ENCODE measurements at regions not wholly inside any gene's neighbourhood (a gene's known extent, or its start where the extent isn't known, plus 50 kb on each side); places are given as distances from the start of the nearest gene placed in this dataset.

GRCh38 chr5:74342182-74342581 is 298.3 kb downstream of the ENC1 start:
- H3K9me3 ChIP-seq (ENCODE audit: control insufficient read depth in 2 of 2, insufficient read depth in 1 of 2, low read depth in 1 of 2, low read length in 1 of 2): no peaks in the 10 kb centered on the region
- no peaks in the 10 kb centered on the region for H3K36me3 ChIP-seq (ENCODE audit: control insufficient read depth in 2 of 2, insufficient read depth in 2 of 2, low read length in 1 of 2)
- 17 to 43% methylated on average over 2 of the region's 2 CpGs for WGBS, 2 donors
- H3K4me1 ChIP-seq (ENCODE audit: control insufficient read depth in 2 of 2, insufficient read depth in 2 of 2, low read length in 1 of 2): no peaks in the 10 kb centered on the region
- no peaks in the 10 kb centered on the region for H3K27me3 ChIP-seq (ENCODE audit: control insufficient read depth in 1 of 2, insufficient read depth in 2 of 2, low read length in 2 of 2)
- H3K4me3 ChIP-seq (ENCODE audit: low read depth in 1 of 2, low read length in 2 of 2): no peak overlapping the region
- H3K27ac ChIP-seq (ENCODE audit: low read depth in 2 of 2, low read length in 1 of 2): no peak overlapping the region

GRCh38 chr5:74341221-74341620 is 299.3 kb downstream of the ENC1 start:
- 72 to 88% methylated on average over 2 of the region's 2 CpGs for WGBS, 2 donors
- H3K27ac ChIP-seq (ENCODE audit: low read depth in 2 of 2, low read length in 1 of 2): no peak overlapping the region
- H3K9me3 ChIP-seq (ENCODE audit: control insufficient read depth in 2 of 2, insufficient read depth in 1 of 2, low read depth in 1 of 2, low read length in 1 of 2): no peaks in the 10 kb centered on the region
- no peaks in the 10 kb centered on the region for H3K36me3 ChIP-seq (ENCODE audit: control insufficient read depth in 2 of 2, insufficient read depth in 2 of 2, low read length in 1 of 2)
- no peaks in the 10 kb centered on the region for H3K4me1 ChIP-seq (ENCODE audit: control insufficient read depth in 2 of 2, insufficient read depth in 2 of 2, low read length in 1 of 2)
- no peak overlapping the region for H3K4me3 ChIP-seq (ENCODE audit: low read depth in 1 of 2, low read length in 2 of 2)
- H3K27me3 ChIP-seq (ENCODE audit: control insufficient read depth in 1 of 2, insufficient read depth in 2 of 2, low read length in 2 of 2): no peaks in the 10 kb centered on the region

- WGBS, 2 donors: 94% methylated on average over 5 of the region's 5 CpGs
- Histone ChIP-seq H3K27ac (ENCODE audit: low read depth in 2 of 2, low read length in 1 of 2) (no peak overlapping the region), H3K4me1 (ENCODE audit: control insufficient read depth in 2 of 2, insufficient read depth in 2 of 2, low read length in 1 of 2) (no peaks in the 10 kb centered on the region), H3K36me3 (ENCODE audit: control insufficient read depth in 2 of 2, insufficient read depth in 2 of 2, low read length in 1 of 2) (no peaks in the 10 kb centered on the region), H3K4me3 (ENCODE audit: low read depth in 1 of 2, low read length in 2 of 2) (no peak overlapping the region), H3K9me3 (ENCODE audit: control insufficient read depth in 2 of 2, insufficient read depth in 1 of 2, low read depth in 1 of 2, low read length in 1 of 2) (no peaks in the 10 kb centered on the region), H3K27me3 (ENCODE audit: control insufficient read depth in 1 of 2, insufficient read depth in 2 of 2, low read length in 2 of 2) (no peaks in the 10 kb centered on the region)
Measured at GRCh38 chr5:74340476-74340875, 300.1 kb downstream of the ENC1 start.

GRCh38 chr5:74337984-74338310 is 302.6 kb downstream of the ENC1 start:
- H3K9me3 ChIP-seq (ENCODE audit: control insufficient read depth in 2 of 2, insufficient read depth in 1 of 2, low read depth in 1 of 2, low read length in 1 of 2): no peaks in the 10 kb centered on the region
- H3K4me3 ChIP-seq (ENCODE audit: low read depth in 1 of 2, low read length in 2 of 2): no peak overlapping the region
- 87 to 89% methylated on average over 1 of the region's 1 CpG for WGBS, 2 donors
- no peaks in the 10 kb centered on the region for H3K4me1 ChIP-seq (ENCODE audit: control insufficient read depth in 2 of 2, insufficient read depth in 2 of 2, low read length in 1 of 2)
- no peaks in the 10 kb centered on the region for H3K27me3 ChIP-seq (ENCODE audit: control insufficient read depth in 1 of 2, insufficient read depth in 2 of 2, low read length in 2 of 2)
- H3K36me3 ChIP-seq (ENCODE audit: control insufficient read depth in 2 of 2, insufficient read depth in 2 of 2, low read length in 1 of 2): no peaks in the 10 kb centered on the region
- H3K27ac ChIP-seq (ENCODE audit: low read depth in 2 of 2, low read length in 1 of 2): no peak overlapping the region

- Histone ChIP-seq H3K4me1 (ENCODE audit: control insufficient read depth in 2 of 2, insufficient read depth in 2 of 2, low read length in 1 of 2) (no peaks in the 10 kb centered on the region), H3K9me3 (ENCODE audit: control insufficient read depth in 2 of 2, insufficient read depth in 1 of 2, low read depth in 1 of 2, low read length in 1 of 2) (no peaks in the 10 kb centered on the region), H3K4me3 (ENCODE audit: low read depth in 1 of 2, low read length in 2 of 2) (no peak overlapping the region), H3K27ac (ENCODE audit: low read depth in 2 of 2, low read length in 1 of 2) (no peak overlapping the region), H3K36me3 (ENCODE audit: control insufficient read depth in 2 of 2, insufficient read depth in 2 of 2, low read length in 1 of 2) (no peaks in the 10 kb centered on the region), H3K27me3 (ENCODE audit: control insufficient read depth in 1 of 2, insufficient read depth in 2 of 2, low read length in 2 of 2) (no peaks in the 10 kb centered on the region)
- 54 to 57% methylated on average over 9 of the region's 9 CpGs for WGBS, 2 donors
Measured at GRCh38 chr5:74337254-74337983, 303.1 kb downstream of the ENC1 start.

GRCh38 chr5:74336297-74336696 is 304.2 kb downstream of the ENC1 start:
- WGBS, 2 donors: 87 to 97% methylated on average over 7 of the region's 7 CpGs
- H3K9me3 ChIP-seq (ENCODE audit: control insufficient read depth in 2 of 2, insufficient read depth in 1 of 2, low read depth in 1 of 2, low read length in 1 of 2): no peaks in the 10 kb centered on the region
- H3K4me1 ChIP-seq (ENCODE audit: control insufficient read depth in 2 of 2, insufficient read depth in 2 of 2, low read length in 1 of 2): no peaks in the 10 kb centered on the region
- no peak overlapping the region for H3K4me3 ChIP-seq (ENCODE audit: low read depth in 1 of 2, low read length in 2 of 2)
- no peaks in the 10 kb centered on the region for H3K36me3 ChIP-seq (ENCODE audit: control insufficient read depth in 2 of 2, insufficient read depth in 2 of 2, low read length in 1 of 2)
- no peak overlapping the region for H3K27ac ChIP-seq (ENCODE audit: low read depth in 2 of 2, low read length in 1 of 2)
- H3K27me3 ChIP-seq (ENCODE audit: control insufficient read depth in 1 of 2, insufficient read depth in 2 of 2, low read length in 2 of 2): no peaks in the 10 kb centered on the region

- H3K4me1 ChIP-seq (ENCODE audit: control insufficient read depth in 2 of 2, insufficient read depth in 2 of 2, low read length in 1 of 2): no peaks in the 10 kb centered on the region
- no peak overlapping the region for H3K4me3 ChIP-seq (ENCODE audit: low read depth in 1 of 2, low read length in 2 of 2)
- H3K27ac ChIP-seq (ENCODE audit: low read depth in 2 of 2, low read length in 1 of 2): no peak overlapping the region
- H3K9me3 ChIP-seq (ENCODE audit: control insufficient read depth in 2 of 2, insufficient read depth in 1 of 2, low read depth in 1 of 2, low read length in 1 of 2): no peaks in the 10 kb centered on the region
- no peaks in the 10 kb centered on the region for H3K27me3 ChIP-seq (ENCODE audit: control insufficient read depth in 1 of 2, insufficient read depth in 2 of 2, low read length in 2 of 2)
- WGBS, 2 donors: 71 to 75% methylated on average over 5 of the region's 5 CpGs
- no peaks in the 10 kb centered on the region for H3K36me3 ChIP-seq (ENCODE audit: control insufficient read depth in 2 of 2, insufficient read depth in 2 of 2, low read length in 1 of 2)
Measured at GRCh38 chr5:74334762-74335384, 305.7 kb downstream of the ENC1 start.

GRCh38 chr5:74334062-74334761 is 306.3 kb downstream of the ENC1 start:
- H3K27ac ChIP-seq (ENCODE audit: low read depth in 2 of 2, low read length in 1 of 2): no peak overlapping the region
- H3K4me1 ChIP-seq (ENCODE audit: control insufficient read depth in 2 of 2, insufficient read depth in 2 of 2, low read length in 1 of 2): no peaks in the 10 kb centered on the region
- no peaks in the 10 kb centered on the region for H3K27me3 ChIP-seq (ENCODE audit: control insufficient read depth in 1 of 2, insufficient read depth in 2 of 2, low read length in 2 of 2)
- no peaks in the 10 kb centered on the region for H3K9me3 ChIP-seq (ENCODE audit: control insufficient read depth in 2 of 2, insufficient read depth in 1 of 2, low read depth in 1 of 2, low read length in 1 of 2)
- no peaks in the 10 kb centered on the region for H3K36me3 ChIP-seq (ENCODE audit: control insufficient read depth in 2 of 2, insufficient read depth in 2 of 2, low read length in 1 of 2)
- H3K4me3 ChIP-seq (ENCODE audit: low read depth in 1 of 2, low read length in 2 of 2): no peak overlapping the region
- 73 to 75% methylated on average over 4 of the region's 4 CpGs for whole genome bisulfite sequencing, 2 donors

GRCh38 chr5:74333430-74333829 is 307.1 kb downstream of the ENC1 start:
- Histone ChIP-seq H3K36me3 (ENCODE audit: control insufficient read depth in 2 of 2, insufficient read depth in 2 of 2, low read length in 1 of 2) (no peaks in the 10 kb centered on the region), H3K27ac (ENCODE audit: low read depth in 2 of 2, low read length in 1 of 2) (no peak overlapping the region), H3K4me1 (ENCODE audit: control insufficient read depth in 2 of 2, insufficient read depth in 2 of 2, low read length in 1 of 2) (no peaks in the 10 kb centered on the region), H3K4me3 (ENCODE audit: low read depth in 1 of 2, low read length in 2 of 2) (no peak overlapping the region), H3K27me3 (ENCODE audit: control insufficient read depth in 1 of 2, insufficient read depth in 2 of 2, low read length in 2 of 2) (no peaks in the 10 kb centered on the region), H3K9me3 (ENCODE audit: control insufficient read depth in 2 of 2, insufficient read depth in 1 of 2, low read depth in 1 of 2, low read length in 1 of 2) (no peaks in the 10 kb centered on the region)

- 91 to 94% methylated on average over 3 of the region's 3 CpGs for WGBS, 2 donors
- H3K4me1 ChIP-seq (ENCODE audit: control insufficient read depth in 2 of 2, insufficient read depth in 2 of 2, low read length in 1 of 2): no peaks in the 10 kb centered on the region
- no peaks in the 10 kb centered on the region for H3K9me3 ChIP-seq (ENCODE audit: control insufficient read depth in 2 of 2, insufficient read depth in 1 of 2, low read depth in 1 of 2, low read length in 1 of 2)
- H3K27ac ChIP-seq (ENCODE audit: low read depth in 2 of 2, low read length in 1 of 2): no peak overlapping the region
- H3K36me3 ChIP-seq (ENCODE audit: control insufficient read depth in 2 of 2, insufficient read depth in 2 of 2, low read length in 1 of 2): no peaks in the 10 kb centered on the region
- no peak overlapping the region for H3K4me3 ChIP-seq (ENCODE audit: low read depth in 1 of 2, low read length in 2 of 2)
- H3K27me3 ChIP-seq (ENCODE audit: control insufficient read depth in 1 of 2, insufficient read depth in 2 of 2, low read length in 2 of 2): no peaks in the 10 kb centered on the region
Measured at GRCh38 chr5:74332682-74333081, 307.8 kb downstream of the ENC1 start.
